NCI-H345 treated with DMSO at 0.1 percent for 48 hours (cell line): ENCODE measurements at regions not wholly inside any gene's neighbourhood (a gene's known extent, or its start where the extent isn't known, plus 50 kb on each side); places are given as distances from the start of the nearest gene placed in this dataset.

Experiments used
- DNase-seq: peaks from one replicate; lab custom pipeline; 2025; ENCODE audit not compliant: unreplicated experiment; lab: John Stamatoyannopoulos, UW

GRCh38 chr5:2177244-2177643 lies 294.5 kb upstream of the IRX4 start:
- no peak for DNase-seq

GRCh38 chr5:2176581-2176980 lies 293.9 kb upstream of the IRX4 start:
- no peak for DNase-seq

GRCh38 chr5:2175842-2176404 lies 293.2 kb upstream of the IRX4 start:
- DNase-seq: no peak

GRCh38 chr5:2175041-2175440 lies 292.3 kb upstream of the IRX4 start:
- DNase-seq: no peak

- DNase-seq: no peak
Observed at GRCh38 chr5:2174538-2174937, 291.8 kb upstream of the IRX4 start.

- DNase-seq: peak; percentile 59
Observed at GRCh38 chr5:2173151-2173834, 290.6 kb upstream of the IRX4 start.

- DNase-seq: no peak
Observed at GRCh38 chr5:2172471-2172870, 289.7 kb upstream of the IRX4 start.

- no peak for DNase-seq
Observed at GRCh38 chr5:2170761-2171160, 288.0 kb upstream of the IRX4 start.

- DNase-seq: no peak
Observed at GRCh38 chr5:2169850-2170760, 287.4 kb upstream of the IRX4 start.

GRCh38 chr5:2169430-2169808 lies 286.7 kb upstream of the IRX4 start:
- no peak for DNase-seq

GRCh38 chr5:2168601-2169429 lies 286.1 kb upstream of the IRX4 start:
- no peak for DNase-seq

- no peak for DNase-seq
Observed at GRCh38 chr5:2167671-2168070, 284.9 kb upstream of the IRX4 start.

GRCh38 chr5:2166979-2167377 lies 284.3 kb upstream of the IRX4 start:
- DNase-seq: no peak

- DNase-seq: no peak
Observed at GRCh38 chr5:2166306-2166978, 283.7 kb upstream of the IRX4 start.

- DNase-seq: no peak
Observed at GRCh38 chr5:2165615-2166305, 283.0 kb upstream of the IRX4 start.

- DNase-seq: no peak
Observed at GRCh38 chr5:2165203-2165602, 282.5 kb upstream of the IRX4 start.

- DNase-seq: no peak
Observed at GRCh38 chr5:2164586-2164985, 281.9 kb upstream of the IRX4 start.

- DNase-seq: no peak
Observed at GRCh38 chr5:2163940-2164490, 281.3 kb upstream of the IRX4 start.

GRCh38 chr5:2163060-2163856 lies 280.5 kb upstream of the IRX4 start:
- DNase-seq: no peak
